OCI-LY1 (cell line): ENCODE measurements at regions not wholly inside any gene's neighbourhood (a gene's known extent, or its start where the extent isn't known, plus 50 kb on each side); places are given as distances from the start of the nearest gene placed in this dataset.

Experiments used
- H2AFZ ChIP-seq: fragments of 200-600 bp; sonication (generic), shearing (Covaris generic); 2 replicates; pipeline ENCODE4 v1.6.0; 2014; ENCODE audit warnings: antibody characterized with exemption, mild to moderate bottlenecking, low read length
- H3F3A ChIP-seq: fragments of 200-600 bp; sonication (generic), shearing (Covaris generic); 2 replicates; pipeline ENCODE4 v1.6.0; 2014; ENCODE audit warnings: mild to moderate bottlenecking, antibody characterized with exemption, low read length, moderate library complexity; ENCODE audit not compliant: insufficient read depth
- H3K27ac ChIP-seq: fragments of 200-600 bp; sonication (generic); 2 replicates; pipeline ENCODE4 v1.5.1; 2014; ENCODE audit warnings: low read length, mixed run types, mild to moderate bottlenecking, low read depth; ENCODE audit not compliant: poor library complexity, severe bottlenecking
- H3K27me3 ChIP-seq: fragments of 200-600 bp; sonication (generic); 2 replicates; pipeline ENCODE4 v1.6.0; 2014; ENCODE audit warnings: antibody characterized with exemption, mild to moderate bottlenecking, low read length, moderate library complexity; ENCODE audit not compliant: insufficient read depth
- H3K36me3 ChIP-seq: fragments of 200-600 bp; sonication (generic); 2 replicates; pipeline ENCODE4 v1.6.1; 2014; ENCODE audit warnings: mild to moderate bottlenecking, antibody characterized with exemption, low read length, moderate library complexity, mixed read lengths; ENCODE audit not compliant: insufficient read depth
- H3K4me1 ChIP-seq: fragments of 200-600 bp; sonication (generic); 2 replicates; pipeline ENCODE4 v1.5.1; 2014; ENCODE audit warnings: mild to moderate bottlenecking, low read length, moderate library complexity; ENCODE audit not compliant: insufficient read depth, severe bottlenecking
- H3K4me2 ChIP-seq: fragments of 200-600 bp; sonication (generic), shearing (Covaris generic); 2 replicates; pipeline ENCODE4 v1.6.1; 2014; ENCODE audit warnings: low read length
- H3K4me3 ChIP-seq: fragments of 200-600 bp; sonication (generic); 2 replicates; pipeline ENCODE4 v1.5.1; 2014; ENCODE audit warnings: low read length, low read depth, mild to moderate bottlenecking, mixed read lengths; ENCODE audit not compliant: poor library complexity, severe bottlenecking
- H3K79me2 ChIP-seq: fragments of 200-600 bp; shearing (Covaris generic); 2 replicates; pipeline ENCODE4 v1.6.1; 2016; ENCODE audit warnings: mixed run types, low read length, mixed read lengths; ENCODE audit not compliant: insufficient read depth
- H3K9ac ChIP-seq: fragments of 200-600 bp; sonication (generic), shearing (Covaris generic); 2 replicates; pipeline ENCODE4 v1.6.1; 2014; ENCODE audit warnings: mild to moderate bottlenecking, low read length, mixed read lengths
- H3K9me2 ChIP-seq: fragments of 200-600 bp; sonication (generic), shearing (Covaris generic); 2 replicates; pipeline ENCODE4 v1.6.1; 2014; ENCODE audit warnings: low read depth, mild to moderate bottlenecking, low read length, mixed read lengths
- H3K9me3 ChIP-seq: fragments of 200-600 bp; shearing (Covaris generic); 2 replicates; pipeline ENCODE4 v1.6.1; 2014; ENCODE audit warnings: low read length, mixed read lengths
- H4K20me1 ChIP-seq: fragments of 200-600 bp; sonication (generic), shearing (Covaris generic); 2 replicates; pipeline ENCODE4 v1.6.0; 2016; ENCODE audit warnings: mild to moderate bottlenecking, low read length; ENCODE audit not compliant: insufficient read depth
- EZH2 ChIP-seq: fragments of 200-600 bp; sonication (generic), shearing (Covaris generic); IDR thresholded peaks from 2 replicates; pipeline ENCODE4 v1.8.0; 2017; ENCODE audit warnings: borderline replicate concordance, mixed run types, mild to moderate bottlenecking, antibody characterized with exemption, low read length, moderate library complexity, mixed read lengths
- TF ChIP-seq, protein P1 (sequence below): fragments of 200-600 bp; sonication (generic), shearing (Covaris generic); IDR thresholded peaks from 2 replicates; pipeline ENCODE4 v1.5.1; 2017; ENCODE audit warnings: mild to moderate bottlenecking, antibody characterized with exemption, low read length, moderate library complexity, mixed read lengths

DNA sequence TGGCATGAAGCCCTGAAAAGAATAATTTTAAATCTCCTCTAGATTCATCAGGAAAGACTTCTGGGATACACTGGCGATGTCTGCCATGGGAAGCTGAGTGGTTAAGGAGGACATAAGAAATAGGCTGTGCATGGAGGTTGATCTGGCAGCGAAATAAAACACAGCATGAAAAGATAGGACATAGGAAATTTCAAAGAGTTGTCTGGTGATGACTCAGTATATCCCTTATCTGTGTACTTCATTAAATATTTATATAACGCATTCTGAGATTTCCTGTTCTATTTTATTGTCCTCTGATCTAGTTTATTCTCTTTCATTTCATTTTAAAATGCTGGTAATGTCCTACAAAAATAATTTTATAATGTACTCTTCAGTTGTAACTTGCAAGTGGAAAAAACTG lies 1337.3 kb upstream of the DDX18 start:
- Histone ChIP-seq H3K27ac (no peak overlapping the region), H3K9me2 (no peaks in the 10 kb centered on the region), H2AFZ (no peak overlapping the region), H3K4me3 (no peak overlapping the region), H4K20me1 (no peaks in the 10 kb centered on the region), H3K4me1 (no peaks in the 10 kb centered on the region), H3K4me2 (no peak overlapping the region), H3K36me3 (no peaks in the 10 kb centered on the region), H3K79me2 (no peaks in the 10 kb centered on the region), H3K9me3 (no peaks in the 10 kb centered on the region), H3K9ac (no peak overlapping the region), H3F3A (no peaks in the 10 kb centered on the region), H3K27me3 (no peaks in the 10 kb centered on the region)
- TF ChIP-seq EZH2 = no peak
- TF ChIP-seq, protein P1, sequence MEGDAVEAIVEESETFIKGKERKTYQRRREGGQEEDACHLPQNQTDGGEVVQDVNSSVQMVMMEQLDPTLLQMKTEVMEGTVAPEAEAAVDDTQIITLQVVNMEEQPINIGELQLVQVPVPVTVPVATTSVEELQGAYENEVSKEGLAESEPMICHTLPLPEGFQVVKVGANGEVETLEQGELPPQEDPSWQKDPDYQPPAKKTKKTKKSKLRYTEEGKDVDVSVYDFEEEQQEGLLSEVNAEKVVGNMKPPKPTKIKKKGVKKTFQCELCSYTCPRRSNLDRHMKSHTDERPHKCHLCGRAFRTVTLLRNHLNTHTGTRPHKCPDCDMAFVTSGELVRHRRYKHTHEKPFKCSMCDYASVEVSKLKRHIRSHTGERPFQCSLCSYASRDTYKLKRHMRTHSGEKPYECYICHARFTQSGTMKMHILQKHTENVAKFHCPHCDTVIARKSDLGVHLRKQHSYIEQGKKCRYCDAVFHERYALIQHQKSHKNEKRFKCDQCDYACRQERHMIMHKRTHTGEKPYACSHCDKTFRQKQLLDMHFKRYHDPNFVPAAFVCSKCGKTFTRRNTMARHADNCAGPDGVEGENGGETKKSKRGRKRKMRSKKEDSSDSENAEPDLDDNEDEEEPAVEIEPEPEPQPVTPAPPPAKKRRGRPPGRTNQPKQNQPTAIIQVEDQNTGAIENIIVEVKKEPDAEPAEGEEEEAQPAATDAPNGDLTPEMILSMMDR = no peak

DNA sequence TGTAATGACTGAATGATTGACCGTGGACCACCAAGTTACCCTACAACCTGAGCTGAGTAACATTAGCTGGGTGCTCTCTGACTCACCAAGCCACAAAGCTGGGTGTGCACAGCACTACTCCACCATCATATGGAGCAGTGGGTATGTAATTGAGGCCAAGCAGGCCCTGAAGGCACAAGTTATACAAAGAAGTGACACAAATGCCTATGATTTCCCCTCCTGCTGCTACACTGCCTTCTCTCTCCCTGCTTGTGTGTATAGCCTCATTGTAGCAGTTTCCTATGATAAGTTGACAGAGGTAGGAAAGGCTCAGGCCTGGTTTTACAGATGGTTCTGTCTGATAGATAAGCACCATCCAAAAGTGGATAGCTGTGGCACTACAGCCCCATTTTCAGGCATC lies 1327.2 kb upstream of the DDX18 start:
- Histone ChIP-seq H3K9me2 (no peaks in the 10 kb centered on the region), H3K4me3 (no peak overlapping the region), H3K9me3 (no peaks in the 10 kb centered on the region), H3K4me2 (no peak overlapping the region), H3K9ac (no peak overlapping the region), H3K79me2 (no peaks in the 10 kb centered on the region), H4K20me1 (no peaks in the 10 kb centered on the region), H3K36me3 (no peaks in the 10 kb centered on the region), H3K4me1 (no peaks in the 10 kb centered on the region), H3F3A (no peaks in the 10 kb centered on the region), H3K27me3 (no peaks in the 10 kb centered on the region), H2AFZ (no peak overlapping the region), H3K27ac (no peak overlapping the region)
- TF ChIP-seq, protein P1 = no peak
- TF ChIP-seq EZH2 = no peak

DNA sequence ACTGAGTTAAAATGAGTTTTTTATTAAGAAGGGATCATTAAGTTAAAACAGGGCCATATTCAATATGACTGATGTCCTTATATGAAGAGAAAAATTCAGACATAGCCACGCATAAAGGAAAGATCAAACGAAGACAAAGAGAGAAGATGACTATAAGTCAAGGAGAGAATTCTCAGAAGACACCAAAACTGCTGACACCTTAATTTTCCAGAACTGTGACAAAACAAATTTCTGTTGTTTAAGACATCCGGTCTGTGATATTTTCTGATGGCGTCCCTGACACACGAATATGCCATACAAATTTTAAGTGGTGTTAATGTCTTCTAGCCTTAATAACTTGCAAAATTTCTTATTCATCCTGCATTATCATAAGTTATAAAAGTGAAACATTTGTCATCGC lies 1325.2 kb upstream of the DDX18 start:
- Histone ChIP-seq H4K20me1 (no peaks in the 10 kb centered on the region), H3K9me2 (no peaks in the 10 kb centered on the region), H3K36me3 (no peaks in the 10 kb centered on the region), H3K4me1 (no peaks in the 10 kb centered on the region), H3K79me2 (no peaks in the 10 kb centered on the region), H3K4me3 (no peak overlapping the region), H3F3A (no peaks in the 10 kb centered on the region), H3K4me2 (no peak overlapping the region), H3K9me3 (no peaks in the 10 kb centered on the region), H2AFZ (no peak overlapping the region), H3K27me3 (no peaks in the 10 kb centered on the region), H3K27ac (no peak overlapping the region), H3K9ac (no peak overlapping the region)
- no peak for TF ChIP-seq EZH2
- TF ChIP-seq, protein P1 = no peak
